ENCODE measurements at regions not wholly inside any gene's neighbourhood (a gene's known extent, or its start where the extent isn't known, plus 50 kb on each side); places are given as distances from the start of the nearest gene placed in this dataset.
"Not testable (repeated sequence)": the region's sequence is repeated elsewhere in the genome, so short reads cannot be mapped to it uniquely, and the experiment has no call there.

GRCh38 chr6:11323666-11324452, 91.4 kb upstream of the NEDD9 start:
- no peak for DNase-seq (ENCODE audit: low read depth)

- no peak for DNase-seq (ENCODE audit: low read depth)
These were observed 89.9 kb upstream of the NEDD9 start for GRCh38 chr6:11322252-11322885.

- no peak for DNase-seq (ENCODE audit: low read depth)
These were observed 88.6 kb upstream of the NEDD9 start for GRCh38 chr6:11320914-11321597.

DNA sequence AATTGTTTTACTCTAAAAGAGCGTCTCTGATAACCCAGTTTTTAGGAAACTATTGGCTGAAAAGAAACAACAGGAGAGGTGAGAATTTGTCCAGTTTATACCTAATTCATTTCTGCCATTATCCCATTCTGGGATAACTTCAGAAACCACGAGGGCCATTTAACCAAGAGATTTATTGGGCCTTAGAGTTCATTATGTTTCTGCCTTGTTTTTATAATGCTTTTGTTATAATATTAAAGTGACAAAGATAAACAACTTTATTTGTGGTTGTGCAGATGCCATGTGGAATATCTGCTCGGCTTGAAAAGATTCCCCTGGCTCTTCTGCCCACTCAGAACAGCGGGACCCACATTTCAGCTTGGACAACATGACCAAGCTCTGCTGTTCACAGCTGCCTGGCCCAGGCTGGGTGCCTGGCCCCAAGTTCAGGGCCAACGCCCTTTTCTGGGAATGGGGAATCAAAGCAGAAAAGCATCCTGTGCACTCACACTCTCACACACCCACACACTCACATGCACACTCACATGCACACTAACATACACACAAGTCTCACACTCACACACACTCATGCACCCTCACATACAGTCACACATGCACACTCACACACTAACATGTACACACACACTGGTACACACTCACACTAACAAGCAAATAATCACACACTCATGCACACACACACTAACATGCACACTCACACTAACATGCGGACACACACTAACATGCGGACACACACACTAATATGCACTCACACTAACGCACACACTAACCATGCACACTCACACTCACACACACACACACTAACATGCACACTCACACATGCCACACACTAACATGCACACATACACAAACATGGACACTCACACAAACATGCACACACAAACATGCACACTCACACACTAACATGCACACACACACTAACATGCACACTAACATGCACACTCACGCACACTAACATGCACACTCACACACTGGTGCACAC, 86.7 kb upstream of the NEDD9 start:
- DNase-seq (ENCODE audit: low read depth), result no peak

- peak; percentile 99 for DNase-seq (ENCODE audit: low read depth)
These were observed 85.7 kb upstream of the NEDD9 start for GRCh38 chr6:11317885-11318771.

DNA sequence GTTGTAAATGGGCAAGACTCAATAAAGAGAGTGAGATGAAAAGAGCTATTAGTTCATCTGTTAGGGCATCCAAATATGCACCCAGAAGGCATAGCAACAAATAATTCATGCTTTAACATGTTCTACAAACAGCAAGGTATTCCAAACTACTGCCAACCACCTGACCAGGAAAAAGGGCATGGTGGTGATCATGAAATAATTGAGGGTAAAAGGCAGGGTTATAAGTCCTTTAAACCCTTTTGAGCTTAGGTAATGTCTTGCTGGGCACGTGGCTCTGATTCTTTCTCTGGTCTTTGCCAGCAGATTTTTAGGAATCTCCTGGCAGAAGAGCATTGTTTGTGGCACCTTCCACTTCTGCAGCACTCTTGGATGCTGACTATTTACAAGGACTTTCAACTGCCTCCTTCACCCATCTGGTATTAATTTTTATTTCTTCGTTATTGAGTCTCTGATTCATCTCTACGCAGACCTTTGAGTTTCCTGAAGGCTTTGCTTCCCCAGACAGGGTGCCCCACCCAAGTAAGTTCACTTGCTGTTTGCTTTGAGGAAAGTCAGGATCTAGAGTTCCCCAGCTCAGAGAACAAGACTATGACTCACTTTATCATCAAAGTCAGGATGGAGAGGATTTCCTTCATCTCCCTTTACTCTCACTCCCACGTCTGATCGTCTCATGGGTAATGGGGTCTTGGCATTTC, 83.4 kb upstream of the NEDD9 start:
- DNase-seq (ENCODE audit: low read depth), result peak; percentile 98

DNA sequence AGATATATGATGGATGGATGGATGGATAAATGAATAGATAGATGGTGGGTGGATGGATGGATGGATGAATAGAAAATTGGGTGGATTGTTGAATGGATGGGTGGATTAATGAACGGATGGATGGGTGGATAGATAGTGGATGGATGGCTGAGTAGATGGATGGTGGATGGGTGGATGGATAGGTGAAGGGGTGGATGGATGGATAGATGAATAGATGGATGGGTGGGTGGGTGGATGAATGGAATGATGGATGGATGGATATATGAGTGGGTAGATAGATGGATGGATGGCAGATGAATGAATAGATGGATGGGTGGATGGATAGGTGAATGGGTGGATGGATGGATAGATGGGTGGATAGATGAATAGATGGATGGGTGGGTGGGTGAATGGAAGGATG, 80.7 kb upstream of the NEDD9 start:
- no peak for DNase-seq (ENCODE audit: low read depth)

DNA sequence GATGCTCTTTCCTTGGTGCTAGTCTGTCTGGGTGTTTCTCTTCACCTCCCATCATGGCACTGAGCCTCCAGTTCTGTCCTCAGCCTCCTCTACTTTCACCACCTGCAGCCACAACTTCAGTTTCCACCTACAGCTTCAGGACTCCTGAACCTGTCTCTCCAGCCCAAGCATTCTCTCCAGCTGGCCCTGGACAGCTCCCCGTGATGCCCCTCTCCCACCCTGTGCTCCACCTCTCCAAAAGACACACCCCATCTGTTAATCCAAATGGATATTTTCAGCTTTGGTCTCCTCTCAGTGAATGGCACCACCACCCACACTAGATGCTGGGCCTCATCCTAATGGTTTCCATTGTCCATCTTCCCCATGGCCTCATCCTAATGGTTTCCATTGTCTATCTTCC, 79.5 kb upstream of the NEDD9 start:
- no peak for DNase-seq (ENCODE audit: low read depth)

DNA sequence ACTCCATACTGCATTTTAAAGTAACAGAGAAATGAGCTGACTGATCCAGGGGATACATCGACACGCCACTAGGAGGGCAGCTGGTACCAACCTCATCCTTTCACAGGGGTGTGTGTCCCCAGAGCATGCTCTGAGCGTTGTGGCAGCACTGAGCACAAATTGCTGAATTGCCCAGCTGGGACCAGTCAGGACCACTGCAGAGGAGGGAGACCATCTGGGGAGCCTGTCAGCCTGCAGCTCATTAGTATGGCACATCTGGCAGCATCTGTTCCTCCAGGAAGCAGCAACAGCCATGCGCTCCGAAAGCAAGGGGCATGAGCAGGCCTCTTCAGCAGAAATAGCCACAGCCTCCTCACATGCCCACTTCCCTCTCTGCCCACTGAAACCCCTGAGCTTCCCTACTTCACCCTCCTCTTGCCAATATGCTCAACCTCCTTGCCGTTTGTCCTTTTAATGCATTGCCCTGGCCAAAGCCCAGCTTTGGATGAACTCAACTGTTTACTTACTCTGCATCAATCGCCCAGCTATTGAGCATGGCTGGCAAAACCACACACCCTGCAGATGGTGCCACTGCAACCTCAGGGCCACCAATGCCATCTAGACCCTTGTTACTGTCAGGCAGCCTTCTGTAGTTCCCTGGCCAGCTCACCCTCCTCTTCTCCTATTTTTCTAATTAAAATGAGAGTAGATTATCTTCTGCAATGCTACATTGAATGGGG, 77.6 kb upstream of the NEDD9 start:
- DNase-seq (ENCODE audit: low read depth), result no peak

GRCh38 chr6:11307226-11307625, 74.8 kb upstream of the NEDD9 start:
- DNase-seq (ENCODE audit: low read depth), result peak; percentile 21

- DNase-seq (ENCODE audit: low read depth), result no peak
These were observed 72.5 kb upstream of the NEDD9 start for GRCh38 chr6:11304946-11305345.

DNA sequence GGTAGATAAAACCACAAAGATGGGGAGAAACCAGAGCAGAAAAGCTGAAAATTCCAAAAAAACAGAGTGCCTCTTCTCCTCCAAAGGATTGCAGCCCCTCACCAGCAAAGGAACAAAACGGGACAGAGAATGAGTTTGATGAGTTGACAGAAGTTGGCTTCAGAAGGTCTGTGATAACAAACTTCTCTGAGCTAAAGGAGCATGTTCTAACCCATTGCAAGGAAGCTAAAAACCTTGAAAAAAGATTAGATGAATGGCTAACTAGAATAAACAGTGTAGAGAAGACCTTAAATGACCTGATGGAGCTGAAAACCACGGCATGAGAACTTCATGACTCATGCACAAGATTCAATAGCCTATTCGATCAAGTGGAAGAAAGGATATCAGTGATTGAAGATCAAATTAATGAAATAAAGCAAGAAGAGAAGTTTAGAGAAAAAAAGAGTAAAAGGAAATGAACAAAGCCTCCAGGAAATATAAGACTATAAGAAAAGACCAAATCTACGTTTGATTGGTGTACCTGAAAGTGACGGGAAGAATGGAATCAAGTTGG, 67.5 kb upstream of the NEDD9 start:
- DNase-seq (ENCODE audit: low read depth), result not testable (repeated sequence)

DNA sequence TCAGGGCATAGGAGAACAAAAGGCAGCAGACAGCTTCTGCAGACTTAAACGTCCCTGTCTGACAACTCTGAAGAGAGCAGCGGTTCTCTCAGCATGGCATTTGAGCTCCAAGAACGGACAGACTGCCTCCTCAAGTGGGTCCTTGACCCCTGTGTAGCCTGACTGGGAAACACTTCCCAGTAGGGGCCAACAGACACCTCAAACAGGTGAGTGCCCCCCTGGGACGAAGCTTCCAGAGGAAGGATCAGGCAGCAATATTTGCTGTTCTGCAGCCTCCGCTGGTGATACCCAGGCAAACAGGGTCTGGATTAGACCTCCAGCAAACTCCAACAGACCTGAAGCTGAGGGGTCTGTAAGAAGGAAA, 66.9 kb upstream of the NEDD9 start:
- not testable (repeated sequence) for DNase-seq (ENCODE audit: low read depth)

DNA sequence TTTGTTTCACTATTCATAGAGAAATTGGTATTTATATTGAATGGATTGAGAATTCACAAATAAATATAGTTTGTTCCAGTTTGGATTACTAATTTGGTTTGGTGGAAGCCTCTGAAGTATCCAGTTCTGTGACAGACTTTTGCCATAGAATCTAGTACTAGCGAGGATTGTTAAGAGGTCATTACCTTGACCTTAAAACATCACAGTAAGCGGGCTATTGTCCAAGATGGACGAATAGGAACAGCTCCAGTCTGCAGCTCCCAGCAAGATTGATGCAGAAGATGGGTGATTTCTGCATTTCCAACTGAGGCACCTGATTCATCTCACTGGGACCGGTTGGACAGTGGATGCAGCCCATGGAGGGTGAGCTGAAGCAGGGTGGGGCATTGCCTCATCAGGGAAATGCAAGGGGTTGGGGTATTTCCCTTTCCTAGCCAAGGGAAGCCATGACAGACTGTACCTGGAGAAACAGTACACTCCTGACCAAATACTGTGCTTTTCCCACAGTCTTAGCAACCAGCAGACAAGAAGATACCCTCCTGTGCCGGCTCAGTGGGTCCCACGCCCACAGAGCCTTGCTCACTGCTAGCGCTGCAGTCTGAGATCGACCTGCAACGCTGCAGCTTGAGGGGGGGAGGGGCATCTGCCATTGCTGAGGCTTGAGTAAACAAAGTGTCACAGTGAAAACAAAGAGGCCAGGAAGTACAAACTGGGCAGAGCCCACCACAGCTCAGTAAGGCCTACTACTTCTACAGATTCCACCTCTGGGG, 66.4 kb upstream of the NEDD9 start:
- peak; percentile 30 for DNase-seq (ENCODE audit: low read depth)

DNA sequence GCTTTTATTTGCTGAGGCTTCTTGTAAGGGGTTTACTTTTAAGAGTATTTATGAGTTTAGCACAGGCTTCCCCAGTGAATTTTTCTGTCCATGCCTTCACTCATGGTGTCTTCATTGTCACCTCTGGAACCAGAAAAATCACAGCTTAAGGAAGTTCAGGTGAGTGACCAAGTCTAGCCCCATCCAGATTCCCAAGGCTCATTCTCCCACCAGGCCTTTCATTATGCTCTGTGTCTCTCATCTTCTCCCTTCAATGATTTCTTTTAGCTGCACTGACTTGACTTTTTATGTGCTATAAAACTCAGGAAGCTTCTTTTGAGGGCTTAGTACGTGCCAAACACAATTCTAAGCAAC, 64.9 kb upstream of the NEDD9 start:
- no peak for DNase-seq (ENCODE audit: low read depth)

GRCh38 chr6:11296449-11297375, 64.2 kb upstream of the NEDD9 start:
- DNase-seq (ENCODE audit: low read depth), result no peak

DNA sequence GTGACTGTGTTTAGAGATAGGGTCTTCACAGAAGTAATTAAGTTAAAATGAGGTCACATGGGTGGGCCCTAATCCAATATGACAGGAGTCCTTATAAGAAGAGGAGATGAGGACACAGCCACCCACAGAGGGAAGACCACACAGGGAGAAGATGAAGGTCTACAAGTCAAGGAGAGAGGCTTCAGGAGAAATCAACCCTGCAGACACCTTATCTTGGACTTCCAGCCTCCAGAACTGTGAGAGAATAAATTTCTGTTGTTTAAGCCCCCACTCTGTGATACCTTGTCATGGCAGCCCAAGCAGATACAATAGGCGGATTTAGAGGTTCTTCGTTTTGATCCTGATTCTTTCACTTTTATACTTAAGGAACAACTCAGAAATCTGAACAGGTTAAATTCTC, 63.5 kb upstream of the NEDD9 start:
- DNase-seq (ENCODE audit: low read depth), result no peak

- DNase-seq (ENCODE audit: low read depth), result no peak
These were observed 61.8 kb upstream of the NEDD9 start for GRCh38 chr6:11294228-11294627.
